ENCODE measurements at regions not wholly inside any gene's neighbourhood (a gene's known extent, or its start where the extent isn't known, plus 50 kb on each side); places are given as distances from the start of the nearest gene placed in this dataset.

DNA sequence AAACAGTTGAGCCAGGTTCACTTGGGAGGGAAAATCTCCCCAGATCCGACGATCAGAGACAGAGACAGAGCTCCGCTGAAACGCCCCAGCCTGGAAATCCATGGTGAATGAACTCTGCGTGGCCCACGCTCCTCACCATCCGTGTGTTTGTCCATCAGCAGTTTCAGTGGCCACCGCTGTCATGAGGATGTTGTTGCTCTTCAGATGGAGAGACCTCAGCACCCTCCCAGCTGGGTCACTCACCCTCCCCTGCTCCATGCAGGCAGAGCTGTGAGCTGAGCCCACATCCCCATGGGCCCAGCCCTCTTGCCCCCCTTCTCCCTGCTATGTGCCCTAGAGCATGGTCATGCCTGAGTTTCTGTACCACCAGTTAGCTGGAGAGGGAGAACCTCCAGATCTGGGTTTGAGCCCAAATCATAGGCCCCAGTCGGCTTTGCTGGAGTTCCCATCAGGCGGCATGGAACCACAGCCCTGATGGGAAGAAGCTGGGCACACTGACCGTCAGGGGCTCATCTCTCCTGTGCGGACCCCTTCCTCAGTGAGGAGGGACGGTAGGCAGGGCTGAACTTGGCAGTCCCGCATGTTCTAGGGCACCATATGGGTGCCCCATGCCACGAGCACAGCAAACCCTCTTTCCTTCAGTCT is 154.4 kb upstream of the COL5A1 start:
- TF ChIP-seq, protein P1, sequence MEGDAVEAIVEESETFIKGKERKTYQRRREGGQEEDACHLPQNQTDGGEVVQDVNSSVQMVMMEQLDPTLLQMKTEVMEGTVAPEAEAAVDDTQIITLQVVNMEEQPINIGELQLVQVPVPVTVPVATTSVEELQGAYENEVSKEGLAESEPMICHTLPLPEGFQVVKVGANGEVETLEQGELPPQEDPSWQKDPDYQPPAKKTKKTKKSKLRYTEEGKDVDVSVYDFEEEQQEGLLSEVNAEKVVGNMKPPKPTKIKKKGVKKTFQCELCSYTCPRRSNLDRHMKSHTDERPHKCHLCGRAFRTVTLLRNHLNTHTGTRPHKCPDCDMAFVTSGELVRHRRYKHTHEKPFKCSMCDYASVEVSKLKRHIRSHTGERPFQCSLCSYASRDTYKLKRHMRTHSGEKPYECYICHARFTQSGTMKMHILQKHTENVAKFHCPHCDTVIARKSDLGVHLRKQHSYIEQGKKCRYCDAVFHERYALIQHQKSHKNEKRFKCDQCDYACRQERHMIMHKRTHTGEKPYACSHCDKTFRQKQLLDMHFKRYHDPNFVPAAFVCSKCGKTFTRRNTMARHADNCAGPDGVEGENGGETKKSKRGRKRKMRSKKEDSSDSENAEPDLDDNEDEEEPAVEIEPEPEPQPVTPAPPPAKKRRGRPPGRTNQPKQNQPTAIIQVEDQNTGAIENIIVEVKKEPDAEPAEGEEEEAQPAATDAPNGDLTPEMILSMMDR (IDR thresholded peaks at IDR 0.05): no peak
- no peak for TF ChIP-seq POLR2A (IDR thresholded peaks at IDR 0.05)
- TF ChIP-seq EP300 (IDR thresholded peaks at IDR 0.05): no peak
